HG02610 (cell line): ENCODE measurements at regions not wholly inside any gene's neighbourhood (a gene's known extent, or its start where the extent isn't known, plus 50 kb on each side); places are given as distances from the start of the nearest gene placed in this dataset.
"Not testable (repeated sequence)": the region's sequence is repeated elsewhere in the genome, so short reads cannot be mapped to it uniquely, and the experiment has no call there.

Experiments used
- ATAC-seq: cut with Tn5 transposase; IDR thresholded peaks from one replicate; pipeline ENCODE4 v1.9.1; 2021; ENCODE audit warnings: mild to moderate bottlenecking, moderate library complexity; ENCODE audit not compliant: unreplicated experiment

GRCh38 chr1:144516172-144516571, 54.7 kb upstream of the NBPF15 start:
- not testable (repeated sequence) for ATAC-seq

DNA sequence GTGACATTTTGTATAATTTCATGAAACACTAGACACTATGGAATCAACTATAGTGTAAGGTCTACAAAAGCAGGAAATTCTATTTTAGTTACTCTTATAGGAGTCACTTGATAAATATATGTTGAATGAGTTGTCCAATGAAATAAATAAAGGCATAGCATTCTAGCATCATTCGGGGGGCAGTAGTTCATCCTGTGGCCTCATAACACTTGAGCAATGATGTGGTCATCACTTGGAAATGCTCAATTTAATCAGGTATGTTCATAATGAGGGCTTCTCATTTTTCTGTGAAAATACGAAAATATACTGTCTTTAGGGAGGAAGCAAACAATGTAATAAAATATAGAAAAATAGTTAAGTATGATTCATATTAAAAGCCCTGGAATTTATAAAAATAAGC, 55.4 kb upstream of the NBPF15 start:
- not testable (repeated sequence) for ATAC-seq

DNA sequence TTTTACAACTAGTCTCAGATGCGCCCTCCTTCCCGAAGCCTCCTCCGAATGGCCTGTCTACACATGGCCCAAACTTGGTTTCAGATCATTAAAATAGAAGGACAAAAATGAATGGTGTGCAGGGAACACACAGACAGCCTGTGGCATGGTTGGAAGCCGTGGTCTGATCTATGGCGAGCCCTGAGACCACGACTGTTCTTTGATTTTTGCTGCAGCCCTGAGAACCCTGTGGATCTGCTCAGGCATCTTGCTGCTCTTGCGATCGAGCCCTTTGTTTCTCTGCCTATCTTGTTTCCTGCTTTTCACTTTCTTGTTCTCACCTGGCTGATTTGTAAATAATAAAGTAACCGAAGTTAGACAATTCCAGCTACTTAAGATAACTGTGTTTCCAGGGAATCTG, 57.0 kb upstream of the NBPF15 start:
- ATAC-seq = not testable (repeated sequence)

DNA sequence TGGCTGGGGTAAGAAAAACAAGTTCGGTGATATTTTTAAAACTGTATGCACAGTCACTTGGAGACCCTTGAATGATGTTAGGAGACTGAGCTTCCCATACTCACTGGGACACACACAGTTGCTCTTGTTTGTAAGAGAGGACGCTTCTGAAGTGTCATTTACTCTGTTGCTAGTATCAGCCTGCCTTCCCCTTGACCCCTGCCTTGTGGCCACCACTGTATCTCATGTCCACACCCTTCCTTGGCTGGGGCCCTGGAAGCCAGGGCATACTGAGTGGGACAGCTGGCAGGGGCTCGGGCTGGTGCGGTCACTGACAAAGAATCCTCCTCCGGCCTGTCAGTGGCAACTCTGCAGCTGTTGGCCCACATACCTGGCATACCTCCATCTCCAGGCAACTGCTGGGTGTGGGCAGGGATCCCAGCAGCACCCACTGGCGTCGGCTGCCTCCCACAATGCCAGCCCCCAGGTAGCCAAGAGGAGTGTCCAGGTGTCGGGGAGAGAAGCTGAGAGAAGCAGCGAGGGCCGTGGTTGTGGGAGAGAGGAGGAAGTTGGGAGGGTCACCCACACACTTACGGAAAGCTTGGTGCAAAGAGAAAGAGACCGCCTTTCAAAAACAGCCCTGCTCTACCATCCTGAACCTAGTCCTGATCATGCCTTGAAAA, 58.2 kb upstream of the NBPF15 start:
- not testable (repeated sequence) for ATAC-seq

DNA sequence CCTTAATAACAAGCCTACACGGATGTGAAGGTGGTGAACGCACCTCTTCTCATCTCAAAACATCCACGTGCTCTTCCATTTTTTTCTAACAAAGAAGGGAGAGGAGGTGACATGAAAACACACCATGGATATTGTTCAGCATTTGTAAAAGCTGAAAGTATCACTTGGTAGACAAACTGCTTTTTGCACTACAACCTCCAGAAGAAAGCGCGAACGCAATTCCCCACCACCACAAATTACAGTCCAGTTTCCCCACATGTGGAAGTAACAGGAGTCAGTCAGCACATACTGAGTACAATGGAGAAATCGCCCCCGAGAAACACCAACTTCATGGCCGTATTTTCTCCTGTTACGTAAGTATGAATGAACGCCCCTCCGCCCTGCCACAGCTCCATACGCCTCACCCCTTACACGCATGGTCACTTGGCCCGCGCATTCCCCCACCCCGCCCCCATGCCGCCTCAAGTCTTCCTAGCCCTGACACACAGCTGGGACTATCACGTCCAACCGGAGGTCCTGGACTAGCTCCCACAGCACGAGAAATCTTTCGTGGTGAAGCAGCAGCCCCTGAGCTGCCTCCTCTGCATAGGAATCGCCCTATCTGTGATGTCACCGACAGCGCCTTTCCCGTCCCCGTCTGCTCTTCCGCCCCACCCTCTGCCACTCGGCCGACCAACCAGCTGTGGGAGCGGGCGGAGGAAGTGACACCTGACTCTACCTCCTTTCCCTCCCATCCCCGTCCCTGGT, 62.4 kb upstream of the NBPF15 start:
- peak; percentile 93 for ATAC-seq

DNA sequence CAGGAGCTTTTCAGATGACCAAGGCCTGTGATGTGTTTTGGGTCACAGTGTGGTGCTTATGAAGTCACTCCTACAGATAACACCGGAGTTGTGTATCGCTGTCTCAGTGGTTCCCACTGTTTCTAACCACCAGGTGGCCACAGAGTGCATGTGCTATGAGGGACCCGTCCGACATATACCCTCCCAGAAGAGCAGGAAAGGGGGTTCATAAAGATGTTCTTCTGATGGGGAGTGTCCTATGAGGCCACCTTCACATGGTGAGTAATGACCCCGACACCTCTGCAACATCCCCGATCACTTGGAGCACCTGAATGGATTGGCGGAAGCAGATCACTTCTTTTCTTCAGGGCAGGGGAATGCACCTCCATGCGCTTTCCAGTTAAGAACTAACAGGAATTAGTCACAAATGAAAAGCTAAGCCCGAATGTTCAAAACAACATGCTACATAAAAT, 60.5 kb upstream of the PPIAL4F start:
- not testable (repeated sequence) for ATAC-seq

DNA sequence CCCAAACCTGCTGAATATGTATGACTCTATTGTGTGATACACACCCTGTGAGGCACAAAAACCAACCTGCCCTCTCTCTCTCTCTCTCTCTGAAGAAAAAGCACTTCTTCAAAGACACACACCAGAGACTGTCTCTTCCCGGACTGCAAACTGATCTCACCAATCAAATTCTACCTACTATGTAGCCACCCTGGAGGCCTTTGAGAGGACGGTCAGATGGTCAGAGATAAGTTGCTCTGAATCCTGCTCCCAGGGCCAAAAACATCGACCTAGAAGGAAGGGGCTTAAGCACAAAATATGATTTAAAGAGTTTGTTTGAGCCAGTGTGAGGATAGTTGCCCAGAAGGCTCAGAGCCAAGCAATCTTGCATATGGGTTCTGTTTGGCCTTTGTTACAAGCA, 59.2 kb upstream of the PPIAL4F start:
- not testable (repeated sequence) for ATAC-seq

GRCh38 chr1:144534286-144534685, 58.4 kb upstream of the PPIAL4F start:
- not testable (repeated sequence) for ATAC-seq

DNA sequence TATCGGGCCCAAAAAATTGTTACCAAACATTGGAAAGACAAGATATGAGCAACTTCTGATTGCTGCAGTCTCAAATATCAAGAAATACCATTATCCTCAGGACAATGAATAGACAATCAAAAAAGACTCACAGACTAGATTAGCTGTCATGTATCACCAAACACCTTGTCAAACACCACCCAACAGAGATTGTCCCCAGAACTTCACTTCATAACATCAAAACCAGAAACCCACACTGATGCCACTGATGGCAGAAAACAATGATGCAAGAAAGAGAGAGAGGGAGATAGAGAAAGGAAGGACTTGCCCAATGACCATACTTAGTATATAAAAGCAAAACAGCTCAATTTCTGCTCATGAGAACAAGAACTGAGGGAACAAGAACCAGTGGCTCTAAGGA, 56.0 kb upstream of the PPIAL4F start:
- not testable (repeated sequence) for ATAC-seq

DNA sequence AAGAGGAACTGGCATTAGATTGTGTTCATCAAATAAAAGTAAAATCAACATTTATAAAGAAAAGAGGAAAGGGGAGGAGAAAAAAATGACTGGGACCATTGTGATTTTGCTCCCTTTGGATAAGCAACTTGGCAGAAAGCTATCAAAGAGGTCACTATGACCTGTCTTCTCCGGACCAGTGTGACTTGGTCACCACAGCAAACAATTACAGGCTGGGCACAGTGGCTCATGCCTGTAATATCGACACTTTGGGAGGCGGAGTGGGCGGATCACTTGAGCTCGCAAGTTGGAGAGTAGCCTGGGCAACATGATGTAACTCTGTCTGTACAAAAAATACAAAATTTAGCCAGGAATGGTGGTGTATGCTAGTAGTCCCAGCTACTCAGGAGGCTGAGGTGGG, 55.5 kb upstream of the PPIAL4F start:
- ATAC-seq = not testable (repeated sequence)

GRCh38 chr1:144538736-144539135, 54.0 kb upstream of the PPIAL4F start:
- not testable (repeated sequence) for ATAC-seq

DNA sequence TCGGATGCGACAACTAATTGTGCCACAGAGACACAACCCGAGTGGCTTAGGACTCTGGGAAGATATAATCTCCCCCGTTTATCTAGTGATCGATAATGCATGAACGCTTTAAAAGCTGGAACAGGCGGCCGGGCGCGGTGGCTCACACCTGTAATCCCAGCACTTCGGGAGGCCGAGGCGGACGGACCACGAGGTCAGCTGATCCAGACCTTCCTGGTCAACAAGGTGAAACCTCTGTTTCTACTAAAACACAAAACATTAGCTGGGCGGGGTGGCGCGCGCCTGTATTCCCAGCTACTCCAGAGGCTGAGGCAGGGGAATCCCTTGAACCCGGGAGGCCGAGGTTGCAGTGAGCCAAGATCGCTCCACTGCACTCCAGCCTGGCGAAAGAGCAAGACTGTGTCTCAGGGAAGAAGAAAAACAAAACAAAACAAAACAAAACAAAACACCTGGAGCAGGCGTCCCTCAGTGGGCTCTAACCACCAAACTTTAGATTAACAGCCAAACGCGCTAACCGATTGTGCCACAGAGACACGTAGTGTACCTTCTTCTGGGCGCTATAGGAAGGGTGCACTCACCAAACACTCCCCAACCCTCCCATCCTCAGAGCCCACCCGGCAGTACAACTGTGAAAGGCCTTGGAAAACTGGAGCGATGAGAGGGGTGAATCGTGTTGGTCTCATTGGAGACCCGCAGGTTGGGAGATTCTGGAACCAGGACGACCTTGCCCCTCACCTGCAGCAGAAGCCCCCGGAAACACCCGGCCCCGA, 53.3 kb upstream of the PPIAL4F start:
- not testable (repeated sequence) for ATAC-seq
